Astrocyte (in vitro differentiated cells and primary cell): ENCODE measurements at regions not wholly inside any gene's neighbourhood (a gene's known extent, or its start where the extent isn't known, plus 50 kb on each side); places are given as distances from the start of the nearest gene placed in this dataset.

ENCODE experiments used
- CTCF ChIP-seq: IDR thresholded peaks from 2 replicates; pipeline ENCODE4 v1.5.1; 2011; ENCODE audit warnings: low read depth, mild to moderate bottlenecking, inconsistent platforms, low read length, moderate library complexity; ENCODE audit not compliant: insufficient read depth
- EZH2 ChIP-seq: IDR thresholded peaks from 2 replicates; pipeline ENCODE4 v1.6.1; 2012; ENCODE audit warnings: mild to moderate bottlenecking, low read length, inconsistent platforms; ENCODE audit not compliant: insufficient read depth

GRCh38 chr3:75967071-75967470 lies 181.7 kb upstream of the ZNF717 start:
- TF ChIP-seq CTCF (no peak), EZH2 (no peak)
